ENCODE measurements at regions not wholly inside any gene's neighbourhood (a gene's known extent, or its start where the extent isn't known, plus 50 kb on each side); places are given as distances from the start of the nearest gene placed in this dataset.

GRCh38 chr1:192914696-192915095, 105.9 kb downstream of the RGS2 start:
- Histone ChIP-seq H3K4me1 (ENCODE audit: control insufficient read depth, insufficient read depth, low read length) (no peaks in the 10 kb centered on the region), H3K27ac (ENCODE audit: extremely low read depth, low read depth, low read length) (no peak overlapping the region), H3K36me3 (ENCODE audit: control insufficient read depth in 2 of 2, insufficient read depth in 1 of 2, low read length in 2 of 2) (no peaks in the 10 kb centered on the region), H3K9me3 (ENCODE audit: control insufficient read depth, insufficient read depth, low read depth, low read length) (no peaks in the 10 kb centered on the region), H3K4me3 (ENCODE audit: low read depth, low read length) (no peak overlapping the region)
- CTCF ChIA-PET, result no interaction called here
- TF ChIP-seq SETDB1 (IDR thresholded peaks at IDR 0.05; ENCODE audit: insufficient read length, low read length) (no peak), ZNF521 (tag by site-specific recombination; IDR thresholded peaks at IDR 0.05) (no peak)
- POLR2A ChIA-PET, result no interaction called here

DNA sequence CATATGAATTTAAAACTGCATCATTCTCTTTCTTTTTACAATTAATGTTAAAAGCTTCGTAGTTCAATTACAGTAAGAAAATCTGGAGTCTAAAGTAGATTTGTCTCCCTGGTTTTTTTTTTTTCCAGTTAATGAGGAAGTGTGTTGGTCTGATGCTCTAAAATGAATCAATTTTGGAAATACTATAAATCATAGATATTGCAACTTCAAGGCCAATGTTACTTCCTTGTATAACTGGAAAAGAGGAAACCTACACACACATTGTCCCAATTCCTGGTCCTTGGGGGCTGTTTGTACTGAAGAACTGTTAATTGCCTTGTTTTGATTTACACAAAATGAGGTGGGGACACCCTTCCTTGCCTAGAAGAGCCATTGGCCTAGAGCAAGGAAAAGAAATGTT, 107.2 kb downstream of the RGS2 start:
- CTCF ChIA-PET, result interaction anchor here (0.7 kb wide), 1 partner anchor 24 kb away, joined by 3 read pairs; no protein-coding TSS in a partner anchor
- Histone ChIP-seq H3K4me1 (ENCODE audit: control insufficient read depth, insufficient read depth, low read length) (no peaks in the 10 kb centered on the region), H3K4me3 (ENCODE audit: low read depth, low read length) (no peak overlapping the region), H3K9me3 (ENCODE audit: control insufficient read depth, insufficient read depth, low read depth, low read length) (no peaks in the 10 kb centered on the region), H3K27ac (ENCODE audit: extremely low read depth, low read depth, low read length) (no peak overlapping the region), H3K36me3 (ENCODE audit: control insufficient read depth in 2 of 2, insufficient read depth in 1 of 2, low read length in 2 of 2) (no peaks in the 10 kb centered on the region)
- POLR2A ChIA-PET, result no interaction called here
- TF ChIP-seq ZNF148 (tag by site-specific recombination; IDR thresholded peaks at IDR 0.05; ENCODE audit: borderline replicate concordance) (no peak), ZNF571 (tag by site-specific recombination; IDR thresholded peaks at IDR 0.05) (no peak), ZNF560 (tag by site-specific recombination; IDR thresholded peaks at IDR 0.05; ENCODE audit: borderline replicate concordance) (no peak), ZNF670 (tag by site-specific recombination; IDR thresholded peaks at IDR 0.05; ENCODE audit: low read depth) (no peak), ZNF645 (tag by site-specific recombination; IDR thresholded peaks at IDR 0.05) (no peak)

- POLR2A ChIA-PET, result no interaction called here
- no peaks in the 10 kb centered on the region for H3K9me3 ChIP-seq (ENCODE audit: control insufficient read depth, insufficient read depth, low read depth, low read length)
- H3K4me1 ChIP-seq (ENCODE audit: control insufficient read depth, insufficient read depth, low read length), result no peaks in the 10 kb centered on the region
- no peak overlapping the region for H3K27ac ChIP-seq (ENCODE audit: extremely low read depth, low read depth, low read length)
- H3K36me3 ChIP-seq (ENCODE audit: control insufficient read depth in 2 of 2, insufficient read depth in 1 of 2, low read length in 2 of 2), result no peaks in the 10 kb centered on the region
- H3K4me3 ChIP-seq (ENCODE audit: low read depth, low read length), result no peak overlapping the region
- TF ChIP-seq ZNF792 (tag by site-specific recombination; IDR thresholded peaks at IDR 0.05) (no peak), ZNF23 (tag by site-specific recombination; IDR thresholded peaks at IDR 0.05; ENCODE audit: borderline replicate concordance) (no peak), ZNF701 (tag by site-specific recombination; IDR thresholded peaks at IDR 0.05) (no peak), ZIC2 (tag by site-specific recombination; IDR thresholded peaks at IDR 0.05) (no peak), ZNF341 (tag by site-specific recombination; IDR thresholded peaks at IDR 0.05; ENCODE audit: low read depth) (no peak), ZEB2 (tag by site-specific recombination; IDR thresholded peaks at IDR 0.05) (no peak), WT1 (tag by site-specific recombination; IDR thresholded peaks at IDR 0.05) (no peak), ZBTB8A (tag by site-specific recombination; IDR thresholded peaks at IDR 0.05) (no peak), ZNF423 (tag by site-specific recombination; IDR thresholded peaks at IDR 0.05) (no peak), ZNF549 (tag by site-specific recombination; IDR thresholded peaks at IDR 0.05) (no peak)
- TF ChIP-seq, protein P1, sequence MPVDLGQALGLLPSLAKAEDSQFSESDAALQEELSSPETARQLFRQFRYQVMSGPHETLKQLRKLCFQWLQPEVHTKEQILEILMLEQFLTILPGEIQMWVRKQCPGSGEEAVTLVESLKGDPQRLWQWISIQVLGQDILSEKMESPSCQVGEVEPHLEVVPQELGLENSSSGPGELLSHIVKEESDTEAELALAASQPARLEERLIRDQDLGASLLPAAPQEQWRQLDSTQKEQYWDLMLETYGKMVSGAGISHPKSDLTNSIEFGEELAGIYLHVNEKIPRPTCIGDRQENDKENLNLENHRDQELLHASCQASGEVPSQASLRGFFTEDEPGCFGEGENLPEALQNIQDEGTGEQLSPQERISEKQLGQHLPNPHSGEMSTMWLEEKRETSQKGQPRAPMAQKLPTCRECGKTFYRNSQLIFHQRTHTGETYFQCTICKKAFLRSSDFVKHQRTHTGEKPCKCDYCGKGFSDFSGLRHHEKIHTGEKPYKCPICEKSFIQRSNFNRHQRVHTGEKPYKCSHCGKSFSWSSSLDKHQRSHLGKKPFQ (tag by site-specific recombination; IDR thresholded peaks at IDR 0.05), result no peak
- CTCF ChIA-PET, result interaction anchor here (0.7 kb wide), 1 partner anchor 16 kb away, joined by 3 read pairs; no protein-coding TSS in a partner anchor
These were observed 109.4 kb downstream of the RGS2 start for GRCh38 chr1:192918259-192918658.

Measured in HEK293 (cell line).